Posterior vena cava (tissue), 2 donors: ENCODE measurements at regions not wholly inside any gene's neighbourhood (a gene's known extent, or its start where the extent isn't known, plus 50 kb on each side); places are given as distances from the start of the nearest gene placed in this dataset.
"Not testable (repeated sequence)": the region's sequence is repeated elsewhere in the genome, so short reads cannot be mapped to it uniquely, and the experiment has no call there.

Source experiments
- DNase-seq: peaks from one replicate; pipeline ENCODE4 v3.0.0-alpha.2; 2020; ENCODE audit warnings: low spot score
- intact Hi-C, 2 donors: fragments of 100-400 bp; cut with DNase I; formaldehyde crosslinking; loops; one replicate each; pipeline versions ENCODE4 v1.14.1 to v1.14.2; 2022 to 2023
- donor health status: DM: yes; HTN: yes; CAD: no.
- donor health status: DM: yes; HTN: yes; CAD: no.

GRCh38 chr2:35163948-35164347 is 1191.6 kb upstream of the CRIM1 start:
- DNase-seq = no peak
- intact Hi-C loops = no loop called here

- intact Hi-C loops = no loop called here
- no peak for DNase-seq
Measured at GRCh38 chr2:35160871-35161270, 1194.7 kb upstream of the CRIM1 start.

- intact Hi-C loops = no loop called here
- DNase-seq = no peak
Measured at GRCh38 chr2:35125871-35126270, 1229.7 kb upstream of the CRIM1 start.

GRCh38 chr2:35125278-35125677 is 1230.3 kb upstream of the CRIM1 start:
- intact Hi-C loops = no loop called here
- DNase-seq = no peak

- no peak for DNase-seq
- intact Hi-C loops = no loop called here
Measured at GRCh38 chr2:35116151-35116550, 1239.4 kb upstream of the CRIM1 start.

GRCh38 chr2:35114765-35115164 is 1240.8 kb upstream of the CRIM1 start:
- intact Hi-C loops = no loop called here
- DNase-seq = no peak

GRCh38 chr2:35112367-35112766 is 1243.2 kb upstream of the CRIM1 start:
- intact Hi-C loops, DNase-seq: not testable (repeated sequence)

- intact Hi-C loops = no loop called here
- no peak for DNase-seq
Measured at GRCh38 chr2:35104309-35104708, 1251.3 kb upstream of the CRIM1 start.

GRCh38 chr2:35099342-35099741 is 1256.2 kb upstream of the CRIM1 start:
- intact Hi-C loops = no loop called here
- no peak for DNase-seq

GRCh38 chr2:35082072-35082471 is 1273.5 kb upstream of the CRIM1 start:
- intact Hi-C loops = no loop called here
- no peak for DNase-seq

- intact Hi-C loops = no loop called here
- no peak for DNase-seq
Measured at GRCh38 chr2:35081622-35082015, 1274.0 kb upstream of the CRIM1 start.

GRCh38 chr2:35081001-35081621 is 1274.5 kb upstream of the CRIM1 start:
- no peak for DNase-seq
- intact Hi-C loops = no loop called here

GRCh38 chr2:35080231-35080910 is 1275.2 kb upstream of the CRIM1 start:
- intact Hi-C loops = no loop called here

GRCh38 chr2:35067420-35067819 is 1288.2 kb upstream of the CRIM1 start:
- intact Hi-C loops = no loop called here
- no peak for DNase-seq

More at GRCh38 chr2:35080231-35080910, 1275.2 kb upstream of the CRIM1 start:
- DNase-seq = no peak

- intact Hi-C loops = no loop called here
Measured at GRCh38 chr2:35063836-35064235, 1291.7 kb upstream of the CRIM1 start.

GRCh38 chr2:35035883-35036282 is 1319.7 kb upstream of the CRIM1 start:
- intact Hi-C loops = no loop called here

More at GRCh38 chr2:35063836-35064235, 1291.7 kb upstream of the CRIM1 start:
- DNase-seq = no peak

GRCh38 chr2:35033748-35034147 is 1321.8 kb upstream of the CRIM1 start:
- intact Hi-C loops = no loop called here
- DNase-seq = no peak

More at GRCh38 chr2:35035883-35036282, 1319.7 kb upstream of the CRIM1 start:
- DNase-seq = no peak

- intact Hi-C loops = no loop called here
- no peak for DNase-seq
Measured at GRCh38 chr2:35023545-35023944, 1332.0 kb upstream of the CRIM1 start.

- DNase-seq = no peak
- intact Hi-C loops = no loop called here
Measured at GRCh38 chr2:35000453-35000852, 1355.1 kb upstream of the CRIM1 start.

- intact Hi-C loops = no loop called here
- DNase-seq = no peak
Measured at GRCh38 chr2:34998741-34999140, 1356.8 kb upstream of the CRIM1 start.

GRCh38 chr2:34997779-34998178 is 1357.8 kb upstream of the CRIM1 start:
- intact Hi-C loops = no loop called here
- no peak for DNase-seq
